ENCODE measurements at regions not wholly inside any gene's neighbourhood (a gene's known extent, or its start where the extent isn't known, plus 50 kb on each side); places are given as distances from the start of the nearest gene placed in this dataset.

DNA sequence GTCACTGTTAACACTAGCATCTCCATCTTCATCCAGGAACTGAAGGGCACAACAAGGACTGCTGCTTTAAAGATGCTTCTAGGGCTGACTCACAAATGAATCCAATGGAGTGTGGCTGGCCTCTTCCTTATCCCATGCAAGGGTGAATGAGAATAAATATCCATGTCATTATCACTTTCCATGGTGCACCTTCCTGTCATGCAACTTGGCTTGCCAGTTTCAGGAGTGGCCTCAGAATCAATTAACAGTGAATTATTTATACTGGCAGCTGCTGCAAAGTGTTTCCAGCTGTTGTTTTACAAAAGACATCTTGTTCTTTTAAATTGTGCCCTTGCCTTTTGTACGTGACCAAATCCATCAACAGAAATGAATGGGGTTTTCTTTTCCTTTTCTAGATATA lies 499.3 kb upstream of the TMEM132C start:
- no peaks in the 10 kb centered on the region for H3K27me3 ChIP-seq (ENCODE audit: insufficient read depth, low read depth, low read length)
- H3K9me3 ChIP-seq (ENCODE audit: low read length) = no peaks in the 10 kb centered on the region
- no peaks in the 10 kb centered on the region for H3F3A ChIP-seq (ENCODE audit: insufficient read depth, low read length, poor library complexity, severe bottlenecking)
- TF ChIP-seq, protein P1, sequence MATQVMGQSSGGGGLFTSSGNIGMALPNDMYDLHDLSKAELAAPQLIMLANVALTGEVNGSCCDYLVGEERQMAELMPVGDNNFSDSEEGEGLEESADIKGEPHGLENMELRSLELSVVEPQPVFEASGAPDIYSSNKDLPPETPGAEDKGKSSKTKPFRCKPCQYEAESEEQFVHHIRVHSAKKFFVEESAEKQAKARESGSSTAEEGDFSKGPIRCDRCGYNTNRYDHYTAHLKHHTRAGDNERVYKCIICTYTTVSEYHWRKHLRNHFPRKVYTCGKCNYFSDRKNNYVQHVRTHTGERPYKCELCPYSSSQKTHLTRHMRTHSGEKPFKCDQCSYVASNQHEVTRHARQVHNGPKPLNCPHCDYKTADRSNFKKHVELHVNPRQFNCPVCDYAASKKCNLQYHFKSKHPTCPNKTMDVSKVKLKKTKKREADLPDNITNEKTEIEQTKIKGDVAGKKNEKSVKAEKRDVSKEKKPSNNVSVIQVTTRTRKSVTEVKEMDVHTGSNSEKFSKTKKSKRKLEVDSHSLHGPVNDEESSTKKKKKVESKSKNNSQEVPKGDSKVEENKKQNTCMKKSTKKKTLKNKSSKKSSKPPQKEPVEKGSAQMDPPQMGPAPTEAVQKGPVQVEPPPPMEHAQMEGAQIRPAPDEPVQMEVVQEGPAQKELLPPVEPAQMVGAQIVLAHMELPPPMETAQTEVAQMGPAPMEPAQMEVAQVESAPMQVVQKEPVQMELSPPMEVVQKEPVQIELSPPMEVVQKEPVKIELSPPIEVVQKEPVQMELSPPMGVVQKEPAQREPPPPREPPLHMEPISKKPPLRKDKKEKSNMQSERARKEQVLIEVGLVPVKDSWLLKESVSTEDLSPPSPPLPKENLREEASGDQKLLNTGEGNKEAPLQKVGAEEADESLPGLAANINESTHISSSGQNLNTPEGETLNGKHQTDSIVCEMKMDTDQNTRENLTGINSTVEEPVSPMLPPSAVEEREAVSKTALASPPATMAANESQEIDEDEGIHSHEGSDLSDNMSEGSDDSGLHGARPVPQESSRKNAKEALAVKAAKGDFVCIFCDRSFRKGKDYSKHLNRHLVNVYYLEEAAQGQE (IDR thresholded peaks at IDR 0.05; ENCODE audit: borderline replicate concordance) = no peak
- TF ChIP-seq, protein P2, sequence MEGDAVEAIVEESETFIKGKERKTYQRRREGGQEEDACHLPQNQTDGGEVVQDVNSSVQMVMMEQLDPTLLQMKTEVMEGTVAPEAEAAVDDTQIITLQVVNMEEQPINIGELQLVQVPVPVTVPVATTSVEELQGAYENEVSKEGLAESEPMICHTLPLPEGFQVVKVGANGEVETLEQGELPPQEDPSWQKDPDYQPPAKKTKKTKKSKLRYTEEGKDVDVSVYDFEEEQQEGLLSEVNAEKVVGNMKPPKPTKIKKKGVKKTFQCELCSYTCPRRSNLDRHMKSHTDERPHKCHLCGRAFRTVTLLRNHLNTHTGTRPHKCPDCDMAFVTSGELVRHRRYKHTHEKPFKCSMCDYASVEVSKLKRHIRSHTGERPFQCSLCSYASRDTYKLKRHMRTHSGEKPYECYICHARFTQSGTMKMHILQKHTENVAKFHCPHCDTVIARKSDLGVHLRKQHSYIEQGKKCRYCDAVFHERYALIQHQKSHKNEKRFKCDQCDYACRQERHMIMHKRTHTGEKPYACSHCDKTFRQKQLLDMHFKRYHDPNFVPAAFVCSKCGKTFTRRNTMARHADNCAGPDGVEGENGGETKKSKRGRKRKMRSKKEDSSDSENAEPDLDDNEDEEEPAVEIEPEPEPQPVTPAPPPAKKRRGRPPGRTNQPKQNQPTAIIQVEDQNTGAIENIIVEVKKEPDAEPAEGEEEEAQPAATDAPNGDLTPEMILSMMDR (IDR thresholded peaks at IDR 0.05; ENCODE audit: poor library complexity, severe bottlenecking) = no peak
- TF ChIP-seq EP300 (conservative IDR thresholded peaks at IDR 0.05; ENCODE audit: poor library complexity, severe bottlenecking) (no peak), RAD21 (conservative IDR thresholded peaks at IDR 0.05) (no peak), POLR2AphosphoS5 (IDR thresholded peaks at IDR 0.05) (no peak), TAF1 (IDR thresholded peaks at IDR 0.05; ENCODE audit: low read depth) (no peak), MXI1 (conservative IDR thresholded peaks at IDR 0.05; ENCODE audit: poor library complexity, severe bottlenecking) (no peak), SMC3 (conservative IDR thresholded peaks at IDR 0.05; ENCODE audit: poor library complexity) (no peak), EZH2 (IDR thresholded peaks at IDR 0.05; ENCODE audit: borderline replicate concordance, insufficient read depth, low read length, poor library complexity, severe bottlenecking) (no peak)
- H3K36me3 ChIP-seq (ENCODE audit: insufficient read depth, low read length) = no peaks in the 10 kb centered on the region
- H3K4me2 ChIP-seq (ENCODE audit: low read length) = no peak overlapping the region
- H3K79me2 ChIP-seq (replicated peaks; ENCODE audit: insufficient read depth, low read length) = no peaks in the 10 kb centered on the region
- no peak overlapping the region for H2AFZ ChIP-seq (ENCODE audit: low read depth, low read length)
- H3K4me3 ChIP-seq (ENCODE audit: low read length) = no peak overlapping the region
- no peaks in the 10 kb centered on the region for H3K9me2 ChIP-seq (ENCODE audit: insufficient read depth, low read length)
- H3K9ac ChIP-seq (ENCODE audit: low read length) = no peak overlapping the region
- H3K27ac ChIP-seq (ENCODE audit: low read length) = no peak overlapping the region
- no peaks in the 10 kb centered on the region for H4K20me1 ChIP-seq (ENCODE audit: insufficient read depth)

DNA sequence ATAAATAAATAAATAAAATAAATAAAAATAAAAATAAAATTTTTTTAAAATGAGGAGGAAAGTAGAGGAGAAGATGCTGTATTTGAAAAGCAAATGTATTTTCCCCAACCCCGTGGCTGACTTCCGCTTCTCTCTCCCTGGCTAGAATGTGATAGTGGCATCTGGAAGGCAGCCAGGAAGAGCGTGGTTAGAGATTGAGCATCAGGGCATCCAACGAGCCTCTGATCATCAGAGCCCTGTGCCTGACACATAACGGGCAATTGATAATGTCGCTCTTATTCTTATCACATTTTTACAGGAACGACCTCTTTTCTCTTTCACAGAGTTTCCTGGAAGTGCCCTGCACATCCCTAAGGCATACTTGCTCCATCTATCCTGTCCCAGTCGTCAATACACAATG lies 496.9 kb upstream of the TMEM132C start:
- TF ChIP-seq, protein P1 (IDR thresholded peaks at IDR 0.05; ENCODE audit: borderline replicate concordance) = no peak
- TF ChIP-seq POLR2AphosphoS5 (IDR thresholded peaks at IDR 0.05) = no peak
- TF ChIP-seq TAF1 (IDR thresholded peaks at IDR 0.05; ENCODE audit: low read depth) = no peak
- no peak for TF ChIP-seq EZH2 (IDR thresholded peaks at IDR 0.05; ENCODE audit: borderline replicate concordance, insufficient read depth, low read length, poor library complexity, severe bottlenecking)
- TF ChIP-seq SMC3 (conservative IDR thresholded peaks at IDR 0.05; ENCODE audit: poor library complexity) = no peak
- TF ChIP-seq MXI1 (conservative IDR thresholded peaks at IDR 0.05; ENCODE audit: poor library complexity, severe bottlenecking) = no peak

More for the DNA sequence above, 496.9 kb upstream of the TMEM132C start:
- Histone ChIP-seq H3K9me2 (ENCODE audit: insufficient read depth, low read length) (no peaks in the 10 kb centered on the region), H3K4me3 (ENCODE audit: low read length) (no peak overlapping the region), H3K36me3 (ENCODE audit: insufficient read depth, low read length) (no peaks in the 10 kb centered on the region), H3K9ac (ENCODE audit: low read length) (no peak overlapping the region), H3K9me3 (ENCODE audit: low read length) (no peaks in the 10 kb centered on the region), H4K20me1 (ENCODE audit: insufficient read depth) (no peaks in the 10 kb centered on the region), H3K27me3 (ENCODE audit: insufficient read depth, low read depth, low read length) (no peaks in the 10 kb centered on the region), H3K79me2 (replicated peaks; ENCODE audit: insufficient read depth, low read length) (no peaks in the 10 kb centered on the region), H3K27ac (ENCODE audit: low read length) (no peak overlapping the region), H2AFZ (ENCODE audit: low read depth, low read length) (no peak overlapping the region), H3F3A (ENCODE audit: insufficient read depth, low read length, poor library complexity, severe bottlenecking) (no peaks in the 10 kb centered on the region), H3K4me2 (ENCODE audit: low read length) (no peak overlapping the region)
